HG02885 (cell line): ENCODE measurements at regions not wholly inside any gene's neighbourhood (a gene's known extent, or its start where the extent isn't known, plus 50 kb on each side); places are given as distances from the start of the nearest gene placed in this dataset.
"Not testable (repeated sequence)": the region's sequence is repeated elsewhere in the genome, so short reads cannot be mapped to it uniquely, and the experiment has no call there.

Experiments
- ATAC-seq: cut with Tn5 transposase; IDR thresholded peaks from one replicate; pipeline ENCODE4 v1.9.1; 2021; ENCODE audit warnings: mild to moderate bottlenecking; ENCODE audit not compliant: unreplicated experiment, poor library complexity

- not testable (repeated sequence) for ATAC-seq
Observed at GRCh38 chr1:25171013-25171412, 61.3 kb downstream of the SYF2 start.

DNA sequence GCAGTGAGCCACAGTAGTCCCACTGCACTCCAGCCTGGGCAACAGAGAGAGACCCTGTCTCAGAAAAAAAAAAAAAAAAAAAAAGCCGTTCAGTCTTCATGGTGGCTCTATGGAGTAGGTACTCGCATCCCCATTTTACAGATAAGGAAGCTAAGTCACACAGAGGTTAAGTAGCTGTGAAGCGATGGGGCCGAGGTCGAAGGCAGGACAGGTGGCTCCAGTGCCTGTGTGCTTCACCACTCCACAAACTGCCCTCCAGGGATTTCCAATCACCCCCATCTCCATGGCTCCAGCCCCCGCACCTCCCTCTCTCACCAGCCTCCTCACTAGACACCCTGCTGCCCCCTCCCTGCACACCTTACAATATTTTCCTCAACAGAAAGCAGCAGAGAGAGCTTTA is 61.9 kb downstream of the SYF2 start:
- no peak for ATAC-seq

- ATAC-seq: no peak
Observed at GRCh38 chr1:25169610-25170009, 62.7 kb downstream of the SYF2 start.

DNA sequence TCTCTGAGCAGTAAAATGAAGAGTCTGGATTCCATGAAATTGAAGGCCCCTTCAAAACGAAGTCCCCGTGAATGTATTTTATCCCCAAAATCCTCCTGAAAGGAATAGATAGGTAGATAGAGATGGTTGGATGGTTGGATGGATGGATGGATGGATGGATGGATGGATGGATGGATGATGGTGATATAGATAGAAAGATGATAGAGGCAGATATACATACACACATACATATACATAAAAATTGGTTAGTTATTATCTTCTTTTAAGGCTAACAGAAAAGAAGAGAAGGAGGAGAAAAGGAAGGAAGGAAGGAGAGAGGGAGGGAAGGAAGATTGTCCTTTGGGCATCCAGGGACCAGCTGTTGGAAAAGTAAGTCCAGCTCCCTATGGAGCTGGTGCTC is 63.1 kb downstream of the SYF2 start:
- no peak for ATAC-seq

GRCh38 chr1:25168193-25169071 is 63.9 kb downstream of the SYF2 start:
- ATAC-seq: no peak

DNA sequence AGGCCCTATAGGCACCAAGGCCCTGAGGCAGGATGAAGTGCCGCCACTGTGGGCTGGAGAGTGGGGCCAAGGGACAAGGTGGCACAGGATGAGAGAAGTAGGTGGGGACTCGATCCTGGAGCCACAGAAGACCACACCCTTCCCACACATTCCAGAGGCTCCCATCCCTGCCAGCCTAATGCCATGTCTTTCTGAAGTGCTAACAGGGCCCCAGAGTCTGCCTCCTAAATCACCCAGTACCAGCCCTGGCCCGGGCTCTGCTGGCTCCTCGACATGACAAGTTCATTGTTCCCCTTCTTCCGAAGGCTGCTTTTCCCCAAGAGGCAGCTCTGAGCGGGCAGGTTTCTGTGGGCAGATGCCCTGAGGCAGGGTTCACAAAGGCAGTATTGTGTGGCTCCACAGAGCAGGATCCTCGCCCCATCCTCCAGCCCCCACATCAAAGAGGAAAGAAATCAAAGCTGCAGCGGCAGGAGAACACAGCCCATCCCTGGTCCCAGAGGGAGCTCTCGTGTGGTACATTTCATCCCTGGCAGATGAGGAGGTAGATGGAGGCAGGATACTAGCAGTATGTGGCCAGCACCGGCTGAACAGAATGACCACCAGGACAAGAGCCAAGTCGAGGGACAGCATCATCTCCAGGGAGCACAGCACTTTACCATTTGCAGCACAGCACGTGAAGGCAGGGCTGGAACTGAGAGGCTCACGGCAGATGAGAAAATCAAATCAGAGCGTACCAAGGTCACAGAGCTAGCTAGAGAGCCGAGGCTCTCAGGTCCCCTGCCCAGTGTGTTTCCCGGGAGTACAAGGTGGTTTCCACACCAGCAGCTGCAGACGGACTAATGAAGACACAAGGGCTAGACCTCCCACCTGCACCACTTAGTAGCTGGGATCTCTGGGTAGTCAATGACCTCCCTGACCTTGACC is 64.8 kb downstream of the SYF2 start:
- no peak for ATAC-seq

GRCh38 chr1:25166847-25167246 is 65.5 kb downstream of the SYF2 start:
- ATAC-seq: no peak

GRCh38 chr1:25163986-25164385 is 68.3 kb downstream of the SYF2 start:
- no peak for ATAC-seq

- no peak for ATAC-seq
Observed at GRCh38 chr1:25161981-25162380, 70.3 kb downstream of the SYF2 start.

- no peak for ATAC-seq
Observed at GRCh38 chr1:25157846-25158245, 74.5 kb downstream of the SYF2 start.

DNA sequence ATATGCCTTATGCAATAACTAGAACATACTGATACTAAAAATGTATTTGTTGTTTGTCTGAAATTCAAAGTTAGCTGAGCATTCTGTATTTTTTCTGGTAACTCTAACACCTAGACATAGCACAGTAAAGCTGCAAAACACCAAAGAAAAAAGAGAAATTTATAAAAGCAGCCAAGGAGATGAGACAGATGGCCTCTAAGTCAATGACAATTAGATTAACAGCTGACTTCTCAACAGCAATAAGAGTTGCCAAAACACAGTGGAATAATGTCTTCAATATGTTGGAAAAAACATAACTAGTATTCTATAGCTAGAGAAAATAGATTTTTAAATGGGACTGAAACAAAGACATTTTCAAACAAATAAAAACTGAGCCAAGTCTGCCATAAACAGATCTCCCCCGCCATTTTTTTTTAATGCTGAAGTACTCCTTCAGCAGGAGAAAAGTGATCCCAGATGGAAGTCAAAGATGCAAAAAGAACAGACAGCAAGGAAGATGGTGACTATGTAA is 81.3 kb downstream of the SYF2 start:
- ATAC-seq: no peak

- no peak for ATAC-seq
Observed at GRCh38 chr1:25148673-25149300, 83.5 kb downstream of the SYF2 start.

DNA sequence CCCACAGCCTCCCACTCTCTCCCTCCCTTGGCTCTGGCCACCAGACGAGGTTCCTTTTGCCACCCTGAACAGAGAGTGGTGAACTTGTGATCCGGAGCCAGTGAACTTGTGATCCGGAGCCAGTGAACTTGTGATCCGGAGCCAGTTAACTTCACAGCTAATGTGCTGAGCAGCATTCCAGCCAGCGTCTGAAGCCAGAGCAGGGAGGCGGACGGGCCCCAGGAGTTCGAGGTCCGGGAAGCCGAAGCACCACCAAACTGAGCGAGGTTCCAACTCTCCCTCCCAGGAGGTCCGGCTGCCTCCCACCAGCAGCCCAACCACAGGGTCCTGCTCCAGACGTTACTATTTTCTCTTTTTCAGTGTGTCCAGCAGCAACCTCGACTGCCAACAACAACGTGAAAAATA is 85.8 kb downstream of the SYF2 start:
- ATAC-seq: no peak

DNA sequence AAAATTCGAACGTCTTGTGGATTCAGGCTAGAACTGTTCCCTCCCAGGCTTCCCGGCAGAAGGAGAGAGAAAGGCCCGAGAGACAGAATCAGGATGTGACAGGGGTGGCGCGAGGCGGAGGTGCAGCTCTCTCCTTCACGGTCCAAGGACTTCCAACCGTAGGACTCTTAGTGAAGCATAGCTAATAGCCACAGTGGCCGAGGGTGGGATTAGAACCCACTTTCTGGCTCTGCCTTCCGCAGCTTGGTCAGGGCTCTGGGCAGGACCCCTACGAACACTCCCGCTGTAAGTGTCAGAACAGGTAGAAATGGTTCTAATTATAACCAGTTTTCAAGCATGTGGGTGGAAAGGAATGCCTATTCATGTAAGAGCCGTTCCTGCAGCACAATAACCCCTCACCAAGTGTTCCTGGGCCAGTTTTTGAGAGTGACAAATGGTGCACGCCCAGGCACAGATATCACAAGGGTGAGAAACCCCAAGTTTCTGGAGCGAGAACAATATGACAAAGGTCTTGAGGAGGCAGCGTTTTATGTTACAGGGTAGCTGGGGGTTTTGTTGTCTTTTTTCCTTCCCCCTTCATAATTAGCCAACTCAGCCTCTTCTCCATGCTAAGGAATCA is 86.4 kb downstream of the SYF2 start:
- ATAC-seq: no peak

- ATAC-seq: no peak
Observed at GRCh38 chr1:25140073-25140797, 92.1 kb downstream of the SYF2 start.

- no peak for ATAC-seq
Observed at GRCh38 chr1:25137521-25138395, 94.5 kb downstream of the SYF2 start.

DNA sequence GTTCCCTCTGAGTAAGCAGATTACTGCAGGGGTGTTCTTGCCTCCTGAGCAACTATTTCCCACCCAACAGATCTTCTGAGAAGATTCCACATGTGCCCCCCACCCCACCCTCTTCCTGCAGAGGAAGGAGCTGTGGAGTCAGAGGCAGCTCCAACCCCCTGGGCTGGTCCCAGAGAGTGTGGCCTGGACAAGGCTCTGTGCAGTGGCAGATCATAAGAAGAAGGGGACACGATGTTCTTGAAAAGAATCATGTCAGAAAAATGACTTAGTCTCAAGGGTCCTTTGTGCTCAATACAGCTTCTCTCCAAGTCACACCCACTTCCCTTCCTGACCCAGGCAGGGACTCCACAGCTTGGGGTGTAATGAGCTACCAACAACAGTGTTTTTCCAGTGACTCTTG is 95.2 kb downstream of the SYF2 start:
- ATAC-seq: no peak

DNA sequence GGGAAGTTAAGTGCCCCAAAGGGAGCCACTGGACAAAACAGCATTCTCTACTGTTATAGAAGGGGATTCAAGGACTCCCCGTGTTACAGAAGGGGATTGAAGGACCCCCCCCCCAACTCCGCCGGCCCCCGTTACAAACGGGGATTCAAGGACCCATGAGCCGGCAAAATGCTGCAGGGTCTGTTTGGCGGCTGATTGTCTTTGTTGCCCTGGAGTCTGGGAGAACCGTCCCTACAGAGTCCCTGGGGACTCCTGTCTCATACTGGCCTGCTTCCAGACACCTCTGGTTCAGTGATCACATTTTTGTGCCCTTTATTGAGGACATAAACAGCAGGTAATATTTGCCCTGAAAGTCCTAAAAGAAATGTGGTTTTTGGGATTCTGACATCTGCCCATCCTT is 96.4 kb downstream of the SYF2 start:
- ATAC-seq: no peak
